ENCODE measurements at regions not wholly inside any gene's neighbourhood (a gene's known extent, or its start where the extent isn't known, plus 50 kb on each side); places are given as distances from the start of the nearest gene placed in this dataset.

- DNase-seq (ENCODE audit: low spot score), result no peak
Observed at GRCh38 chr14:89498878-89499277, 81.8 kb upstream of the FOXN3 start.

DNA sequence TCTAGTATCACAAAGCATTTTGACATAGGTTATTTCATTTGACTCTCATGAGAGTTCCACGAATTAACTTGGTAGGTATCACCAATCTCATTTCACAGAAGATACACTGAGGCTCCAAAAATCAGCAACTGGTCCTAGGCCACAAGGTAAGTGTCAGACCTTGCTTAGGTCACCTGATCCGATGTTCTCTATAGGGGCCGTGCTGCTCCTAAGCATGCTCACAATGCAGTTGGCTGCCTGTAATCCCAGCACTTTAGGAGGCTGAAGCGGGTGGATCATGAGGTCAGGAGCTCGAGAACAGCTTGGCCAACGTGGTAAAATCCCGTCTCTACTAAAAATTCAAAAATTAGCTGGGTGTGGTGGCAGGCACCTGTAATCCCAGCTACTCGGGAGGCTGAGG lies 78.7 kb upstream of the FOXN3 start:
- peak; percentile 18 for DNase-seq (ENCODE audit: low spot score)

DNA sequence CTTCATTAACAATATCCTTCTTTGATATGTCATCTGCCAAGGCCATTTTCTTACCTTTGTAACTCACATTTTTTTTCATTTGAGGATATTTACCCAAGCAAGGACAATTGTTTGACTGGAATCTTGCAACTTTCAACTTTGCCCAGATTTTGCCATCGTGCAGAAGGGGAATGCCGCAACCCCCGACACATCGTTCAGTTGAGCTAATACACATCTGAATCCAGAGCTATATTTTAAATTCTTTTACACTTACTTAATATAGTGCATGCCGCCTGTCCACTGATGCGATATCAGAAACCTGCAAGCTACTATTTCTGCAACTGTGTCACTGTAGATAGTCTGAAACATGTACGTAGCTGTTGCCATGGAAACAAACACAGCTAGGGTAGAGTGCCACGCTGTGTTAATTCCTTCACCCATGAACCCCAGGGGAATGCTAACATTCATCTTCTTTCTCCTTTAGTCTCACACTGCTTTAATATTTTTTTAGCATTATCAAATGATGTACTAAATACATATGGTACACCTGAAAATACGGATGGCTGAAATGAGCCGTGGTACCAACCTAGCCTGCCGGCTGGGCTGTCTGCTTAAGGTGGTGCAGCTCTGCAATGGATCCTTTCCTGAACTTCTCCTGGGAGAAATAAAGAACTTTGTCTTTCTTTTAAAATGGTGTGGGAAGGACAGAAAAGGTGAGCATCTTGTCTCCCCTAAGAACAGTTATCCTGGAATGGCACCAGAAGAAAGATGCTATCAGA lies 77.0 kb upstream of the FOXN3 start:
- DNase-seq (ENCODE audit: low spot score), result peak; percentile 18

DNA sequence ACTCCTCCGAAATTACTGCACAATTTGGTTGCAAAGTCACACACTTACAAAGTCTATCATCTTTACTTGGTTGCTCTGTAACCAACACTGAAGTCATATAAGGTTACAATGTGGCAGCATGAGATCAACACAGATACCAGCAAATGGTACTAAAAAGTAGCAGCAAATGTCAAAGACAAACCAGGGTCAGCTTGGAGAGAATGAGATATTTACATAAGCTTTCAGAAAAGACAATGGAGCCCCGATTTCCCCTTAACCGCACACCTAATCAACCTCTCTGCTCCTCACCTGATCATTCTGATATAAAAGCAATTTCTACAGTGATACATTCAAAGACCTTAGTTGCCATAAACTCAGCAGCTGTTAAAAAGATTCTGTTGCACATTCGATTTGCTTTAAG lies 76.4 kb upstream of the FOXN3 start:
- no peak for DNase-seq (ENCODE audit: low spot score)

DNA sequence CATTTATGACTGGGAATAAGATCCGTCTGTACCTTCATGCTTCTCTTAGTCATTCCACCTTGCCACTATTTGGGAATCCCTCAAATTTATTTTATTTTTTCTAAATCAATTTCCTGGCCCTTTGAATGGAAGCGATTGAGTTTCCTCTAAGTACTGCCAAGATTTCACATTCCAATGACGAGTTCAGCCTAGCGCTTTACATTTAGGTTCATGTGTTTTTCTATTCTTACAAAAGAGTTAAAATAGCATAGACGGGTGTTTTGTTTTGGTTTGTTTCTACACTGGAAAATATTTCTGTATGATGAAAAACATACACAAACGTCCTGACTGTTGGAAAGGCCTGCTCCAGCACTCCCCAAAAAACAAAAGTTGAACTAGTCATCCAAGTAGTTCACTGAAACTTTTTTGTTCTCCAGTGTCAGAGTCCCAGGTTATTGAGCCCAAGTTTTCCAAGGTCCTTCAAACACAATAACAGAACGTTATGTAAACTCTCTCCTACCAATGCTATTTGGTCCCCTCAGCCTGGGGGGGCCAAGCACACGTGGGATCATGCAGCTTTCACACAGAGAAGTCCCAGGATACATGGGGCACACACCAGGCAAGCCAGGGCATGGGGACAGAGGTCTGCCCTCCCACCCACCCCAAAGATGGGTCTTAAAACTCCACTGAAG lies 74.8 kb upstream of the FOXN3 start:
- DNase-seq (ENCODE audit: low spot score), result no peak

DNA sequence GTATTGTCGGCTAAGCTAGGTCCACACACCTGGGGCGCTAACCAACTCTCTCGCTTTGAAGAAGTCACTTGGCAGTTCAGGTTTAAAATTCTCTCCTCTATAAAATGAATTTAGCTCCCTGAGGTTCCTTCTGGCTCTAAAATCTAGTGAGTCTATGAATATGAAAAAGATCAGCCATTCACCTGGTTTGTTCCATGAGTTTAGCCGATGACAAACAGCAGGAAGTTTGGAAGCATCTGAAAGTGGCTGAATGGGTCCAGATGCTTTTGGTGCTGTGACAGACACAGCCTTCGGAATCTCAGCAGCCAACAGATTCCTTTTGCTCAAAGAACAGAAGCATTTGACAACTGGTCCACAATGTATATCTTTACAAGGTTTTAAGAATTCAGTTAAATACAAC lies 73.4 kb upstream of the FOXN3 start:
- no peak for DNase-seq (ENCODE audit: low spot score)

- DNase-seq (ENCODE audit: low spot score), result no peak
Observed at GRCh38 chr14:89489761-89490437, 72.9 kb upstream of the FOXN3 start.

GRCh38 chr14:89486961-89487360 lies 69.9 kb upstream of the FOXN3 start:
- no peak for DNase-seq (ENCODE audit: low spot score)

DNA sequence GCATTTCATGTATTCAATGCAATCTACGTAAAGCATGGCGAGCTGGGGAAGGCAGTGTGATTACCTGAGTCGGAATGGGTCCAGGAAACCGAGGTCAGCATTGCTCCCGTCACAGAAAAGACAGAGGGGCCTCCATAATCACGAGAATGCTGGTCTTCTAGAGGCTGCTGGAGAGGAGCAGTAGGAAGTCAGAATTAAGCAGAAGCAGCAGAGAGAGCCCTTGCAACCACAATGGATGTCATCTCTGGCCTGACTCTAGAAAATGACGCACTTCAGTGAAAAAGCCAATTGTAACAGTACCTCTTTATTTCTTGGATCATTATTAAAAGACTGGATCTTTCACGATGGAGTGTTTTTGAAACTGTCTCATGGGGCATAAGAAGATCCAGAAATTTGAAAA lies 69.5 kb upstream of the FOXN3 start:
- no peak for DNase-seq (ENCODE audit: low spot score)

DNA sequence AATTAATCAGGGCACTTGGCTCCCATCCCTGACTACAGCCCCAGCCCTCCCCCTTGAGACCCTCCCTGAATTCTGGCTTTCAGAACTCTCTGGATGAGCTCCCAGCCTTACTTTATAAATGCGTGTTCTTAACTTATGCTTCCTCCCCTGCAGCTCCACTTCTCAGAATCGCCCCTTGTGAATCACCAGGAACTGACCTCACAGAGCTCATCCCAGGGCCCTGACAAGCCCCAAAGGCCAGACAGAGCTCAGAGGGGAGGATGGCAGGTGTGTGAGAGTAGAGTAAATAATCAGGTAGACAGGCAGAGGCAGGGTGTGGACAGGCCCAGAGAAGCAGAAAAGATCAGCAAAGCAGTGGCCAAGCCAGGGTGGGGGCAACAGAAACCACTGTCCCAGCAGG lies 68.2 kb upstream of the FOXN3 start:
- no peak for DNase-seq (ENCODE audit: low spot score)

DNA sequence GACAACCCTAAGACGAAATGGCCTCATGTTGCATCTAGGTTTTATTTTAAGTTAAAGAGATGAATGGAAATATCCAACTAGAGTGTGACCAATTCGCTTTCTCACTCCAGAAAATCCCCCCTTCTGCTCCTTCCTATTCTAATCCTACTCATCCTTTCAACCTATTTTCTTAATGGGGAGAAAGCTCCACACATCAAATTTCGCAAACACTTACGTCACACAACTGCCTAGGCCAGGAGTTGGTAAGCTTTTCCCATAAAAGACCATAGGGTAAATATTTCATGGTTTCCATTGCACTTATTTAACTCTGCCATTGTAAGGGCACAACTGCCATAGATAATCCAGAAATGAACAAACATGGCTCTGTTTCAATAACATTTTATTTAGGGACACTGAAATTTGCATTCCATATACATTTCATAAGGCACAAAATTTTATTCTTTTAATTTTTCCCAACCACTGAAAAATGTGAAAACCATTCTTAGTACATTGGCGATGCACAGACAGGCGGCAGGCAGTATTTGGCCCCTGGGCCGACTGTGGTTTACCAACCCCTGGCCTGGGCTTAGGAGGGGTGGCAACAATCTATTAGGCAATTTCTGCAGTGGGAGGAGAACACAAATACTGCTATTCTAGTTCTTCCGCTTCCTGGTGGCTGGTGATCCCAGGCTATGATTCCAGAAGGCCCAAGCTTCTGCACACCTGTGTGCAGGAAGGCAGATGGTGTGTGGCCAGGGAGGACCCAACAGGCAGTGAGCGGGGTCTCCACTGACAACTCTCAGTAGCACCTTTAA lies 67.2 kb upstream of the FOXN3 start:
- DNase-seq (ENCODE audit: low spot score), result no peak

DNA sequence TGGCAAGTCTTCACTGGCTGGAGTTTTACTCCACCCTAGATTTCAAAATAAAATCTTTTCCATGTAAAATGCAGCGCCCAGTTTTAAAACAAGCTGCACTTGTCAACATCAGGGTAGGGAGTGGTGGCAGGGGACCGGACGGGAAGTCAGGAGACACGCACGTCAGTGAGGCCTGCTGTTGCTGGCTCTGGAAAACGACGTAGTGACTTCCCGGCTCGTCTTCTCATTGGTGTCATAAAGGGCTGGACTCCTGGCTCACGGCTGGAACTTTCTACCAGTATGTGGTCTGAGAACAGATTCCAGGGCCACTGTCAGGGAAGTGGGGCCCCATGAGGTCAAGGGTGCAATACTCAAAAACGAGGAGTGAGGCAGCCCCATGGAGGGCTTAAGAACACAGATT lies 64.2 kb upstream of the FOXN3 start:
- no peak for DNase-seq (ENCODE audit: low spot score)

DNA sequence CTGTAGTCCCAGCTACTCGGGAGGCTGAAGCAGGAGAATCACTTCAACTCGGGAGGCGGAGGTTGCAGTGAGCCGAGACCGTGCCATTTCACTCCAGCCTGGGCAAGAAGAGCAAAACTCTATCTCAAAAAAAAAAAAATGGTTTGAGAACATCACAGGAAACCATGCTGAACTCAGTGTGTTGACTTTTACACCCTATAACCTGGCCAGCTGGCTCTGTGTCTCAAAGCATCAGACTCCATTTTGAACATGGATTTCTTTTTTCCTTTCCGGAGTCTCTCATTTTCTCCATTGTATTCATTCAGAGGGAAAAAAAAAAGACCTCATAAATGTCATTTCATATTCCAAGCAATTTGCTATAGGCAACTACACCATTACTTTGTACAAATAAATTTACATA lies 63.2 kb upstream of the FOXN3 start:
- no peak for DNase-seq (ENCODE audit: low spot score)

- DNase-seq (ENCODE audit: low spot score), result no peak
Observed at GRCh38 chr14:89479802-89480201, 62.8 kb upstream of the FOXN3 start.

DNA sequence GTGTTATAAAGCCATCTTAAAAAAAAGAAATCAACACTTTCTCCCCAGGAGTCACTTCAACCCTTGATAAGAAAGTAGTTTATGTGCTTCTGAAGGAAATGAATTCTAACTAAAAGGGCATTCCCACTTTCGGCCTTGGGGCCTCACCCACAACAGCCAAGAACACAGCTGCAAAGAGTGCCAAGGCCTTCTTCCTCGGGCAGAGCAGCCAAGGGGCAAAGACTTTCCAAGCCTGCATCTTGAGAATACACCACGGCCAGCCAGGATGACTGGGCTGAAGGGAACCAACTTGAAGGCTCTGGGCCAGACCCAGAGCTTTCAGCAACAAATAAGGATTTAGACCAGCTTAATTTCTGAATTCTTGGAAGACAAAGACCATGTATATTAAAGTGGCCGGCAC lies 60.4 kb upstream of the FOXN3 start:
- DNase-seq (ENCODE audit: low spot score), result no peak

GRCh38 chr14:89476354-89476896 lies 59.4 kb upstream of the FOXN3 start:
- DNase-seq (ENCODE audit: low spot score), result no peak

GRCh38 chr14:89474464-89474863 lies 57.4 kb upstream of the FOXN3 start:
- no peak for DNase-seq (ENCODE audit: low spot score)

DNA sequence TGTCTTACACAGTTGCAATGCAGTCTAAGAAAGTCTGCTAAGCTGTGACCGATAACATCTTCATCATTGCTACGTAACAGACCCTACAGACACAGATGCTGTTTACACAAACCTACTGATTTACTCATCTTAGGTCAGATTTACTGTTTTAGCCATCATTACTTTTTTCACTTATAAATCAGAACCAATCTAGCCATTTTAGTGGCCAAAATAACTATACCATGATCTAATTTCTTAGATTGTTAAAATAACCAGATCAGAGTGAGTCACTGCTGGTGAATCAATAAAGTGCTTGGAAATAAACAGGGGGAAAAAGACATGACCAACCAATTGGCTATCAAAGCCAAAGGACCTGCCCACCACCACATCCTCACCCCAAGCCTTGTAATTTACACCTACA lies 57.0 kb upstream of the FOXN3 start:
- no peak for DNase-seq (ENCODE audit: low spot score)

GRCh38 chr14:89473569-89473968 lies 56.5 kb upstream of the FOXN3 start:
- no peak for DNase-seq (ENCODE audit: low spot score)

- DNase-seq (ENCODE audit: low spot score), result no peak
Observed at GRCh38 chr14:89470401-89470800, 53.4 kb upstream of the FOXN3 start.
